GM12878 (cell line): ENCODE measurements at regions not wholly inside any gene's neighbourhood (a gene's known extent, or its start where the extent isn't known, plus 50 kb on each side); places are given as distances from the start of the nearest gene placed in this dataset.

Source experiments
- BRCA1 ChIP-seq: IDR thresholded peaks from 2 replicates; pipeline ENCODE4 v1.6.1; 2011; ENCODE audit warnings: low read depth, low read length, improper control_type of control experiment
- CHD2 ChIP-seq: IDR thresholded peaks from 2 replicates; pipeline ENCODE4 v1.6.1; 2011; ENCODE audit warnings: low read depth, low read length, improper control_type of control experiment, borderline replicate concordance
- CTCF ChIP-seq, 3 experiments: IDR thresholded peaks in 2 of 3; conservative IDR thresholded peaks in 1 of 3; 2 replicates each; pipeline ENCODE4 v1.5.1; 2011; ENCODE audit warnings: low read depth in 3 of 3, low read length in 3 of 3, mild to moderate bottlenecking in 3 of 3, control low read depth in 2 of 3, moderate library complexity in 2 of 3, inconsistent platforms in 1 of 3, mixed read lengths in 1 of 3; ENCODE audit not compliant: control insufficient read depth in 2 of 3, insufficient read depth in 1 of 3; ENCODE audit errors: extremely low read depth in 1 of 3
- DPF2 ChIP-seq: fragments of 450-650 bp; IDR thresholded peaks from 2 replicates; pipeline ENCODE4 v1.6.1; 2017; ENCODE audit warnings: mild to moderate bottlenecking
- E4F1 ChIP-seq: fragments of 450-650 bp; IDR thresholded peaks from 2 replicates; pipeline ENCODE4 v1.6.1; 2018; ENCODE audit warnings: borderline replicate concordance, mild to moderate bottlenecking; ENCODE audit not compliant: partially characterized antibody
- FOS ChIP-seq: IDR thresholded peaks from 3 replicates; pipeline ENCODE4 v1.6.1; 2011; ENCODE audit warnings: borderline replicate concordance; ENCODE audit not compliant: insufficient read length; ENCODE audit errors: extremely low read depth
- MXI1 ChIP-seq: fragments of 150-350 bp; IDR thresholded peaks from 2 replicates; pipeline ENCODE4 v1.6.1; 2011; ENCODE audit warnings: low read depth, mild to moderate bottlenecking, inconsistent platforms, low read length, improper control_type of control experiment
- MYC ChIP-seq: IDR thresholded peaks from 2 replicates; pipeline ENCODE4 v1.6.1; 2011; ENCODE audit warnings: mild to moderate bottlenecking, low read length, moderate library complexity, inconsistent platforms; ENCODE audit not compliant: insufficient read depth, insufficient replicate concordance, insufficient read length, severe bottlenecking
- NRF1 ChIP-seq: conservative IDR thresholded peaks from 2 replicates; pipeline ENCODE4 v1.6.1; 2011; ENCODE audit warnings: mild to moderate bottlenecking, low read depth, low read length, improper control_type of control experiment
- PBX3 ChIP-seq: IDR thresholded peaks from 2 replicates; pipeline ENCODE4 v1.6.1; 2011; ENCODE audit warnings: mild to moderate bottlenecking, low read depth, low read length, moderate library complexity; ENCODE audit not compliant: insufficient replicate concordance
- PKNOX1 ChIP-seq: fragments of 450-650 bp; IDR thresholded peaks from 2 replicates; pipeline ENCODE4 v1.6.1; 2016; ENCODE audit warnings: mild to moderate bottlenecking
- TAF1 ChIP-seq: IDR thresholded peaks from 2 replicates; pipeline ENCODE4 v1.6.1; 2011; ENCODE audit warnings: mild to moderate bottlenecking, low read depth, low read length, borderline replicate concordance
- ZBTB4 ChIP-seq: fragments of 450-650 bp; formaldehyde crosslinking; IDR thresholded peaks from 2 replicates; pipeline ENCODE4 v1.4.0; 2022; ENCODE audit warnings: mild to moderate bottlenecking, moderate library complexity

- TF ChIP-seq TAF1 (no peak), E4F1 (no peak), FOS (no peak), BRCA1 (no peak), MYC (no peak), CTCF (IDR thresholded peaks at IDR 0.05 in 2 of 3, conservative IDR thresholded peaks at IDR 0.05 in 1 of 3; ENCODE audit: control insufficient read depth in 2 of 3, extremely low read depth in 1 of 3, insufficient read depth in 1 of 3, low read depth in 3 of 3, low read length in 3 of 3) (no peak), MXI1 (no peak), NRF1 (no peak), PKNOX1 (no peak), ZBTB4 (no peak), CHD2 (no peak), PBX3 (no peak), DPF2 (no peak)
These were observed 645.3 kb downstream of the NR4A2 start for GRCh38 chr2:155687181-155687580.
